ENCODE measurements at regions not wholly inside any gene's neighbourhood (a gene's known extent, or its start where the extent isn't known, plus 50 kb on each side); places are given as distances from the start of the nearest gene placed in this dataset.

- TF ChIP-seq ZNF646 (CRISPR knock-in tag; IDR thresholded peaks at IDR 0.05) (peak; percentile 76; the same call in 1 of the 2 replicates), ZNF776 (CRISPR knock-in tag; IDR thresholded peaks at IDR 0.05) (no peak), ZNF558 (CRISPR knock-in tag; IDR thresholded peaks at IDR 0.05; ENCODE audit: borderline replicate concordance) (no peak), REST (IDR thresholded peaks at IDR 0.05; ENCODE audit: borderline replicate concordance in 1 of 2, low read depth in 1 of 2, low read length in 2 of 2) (no peak), HNRNPLL (IDR thresholded peaks at IDR 0.05; ENCODE audit: low read depth, low read length, poor library complexity, severe bottlenecking) (no peak), ZBTB34 (CRISPR knock-in tag; IDR thresholded peaks at IDR 0.05) (no peak), SMARCC2 (IDR thresholded peaks at IDR 0.05) (no peak), PRMT3 (CRISPR knock-in tag; IDR thresholded peaks at IDR 0.05; ENCODE audit: borderline replicate concordance, low read depth) (no peak), HMGXB4 (CRISPR knock-in tag; IDR thresholded peaks at IDR 0.05; ENCODE audit: borderline replicate concordance in 1 of 2, low read depth in 1 of 2) (no peak), ATF7 (IDR thresholded peaks at IDR 0.05) (no peak), ATF7 (CRISPR knock-in tag; IDR thresholded peaks at IDR 0.05) (no peak), ZFP90 (CRISPR knock-in tag; IDR thresholded peaks at IDR 0.05; ENCODE audit: borderline replicate concordance) (no peak), ZNF335 (CRISPR knock-in tag; IDR thresholded peaks at IDR 0.05) (no peak; the same call in 1 of the 2 replicates), SRY (CRISPR knock-in tag; IDR thresholded peaks at IDR 0.05) (no peak)
These were observed 68.6 kb upstream of the ERRFI1 start (continued) for GRCh38 chr1:8094481-8095241.
